AG09319 (cell line): ENCODE measurements at regions not wholly inside any gene's neighbourhood (a gene's known extent, or its start where the extent isn't known, plus 50 kb on each side); places are given as distances from the start of the nearest gene placed in this dataset.
A peak's percentile ranks its signal among the peaks of the same experiment; 100 is the strongest.
"Not testable (repeated sequence)": the region's sequence is repeated elsewhere in the genome, so short reads cannot be mapped to it uniquely, and the experiment has no call there.

Source experiments
- DNase-seq: peaks from one replicate; pipeline ENCODE4 v3.0.0-alpha.2; 2010; ENCODE audit warnings: low read depth; ENCODE audit errors: extremely low read depth
- CTCF ChIP-seq: IDR thresholded peaks from 2 replicates; pipeline ENCODE4 v1.5.1; 2011; ENCODE audit warnings: low read depth, mild to moderate bottlenecking, inconsistent platforms, low read length, moderate library complexity

DNA sequence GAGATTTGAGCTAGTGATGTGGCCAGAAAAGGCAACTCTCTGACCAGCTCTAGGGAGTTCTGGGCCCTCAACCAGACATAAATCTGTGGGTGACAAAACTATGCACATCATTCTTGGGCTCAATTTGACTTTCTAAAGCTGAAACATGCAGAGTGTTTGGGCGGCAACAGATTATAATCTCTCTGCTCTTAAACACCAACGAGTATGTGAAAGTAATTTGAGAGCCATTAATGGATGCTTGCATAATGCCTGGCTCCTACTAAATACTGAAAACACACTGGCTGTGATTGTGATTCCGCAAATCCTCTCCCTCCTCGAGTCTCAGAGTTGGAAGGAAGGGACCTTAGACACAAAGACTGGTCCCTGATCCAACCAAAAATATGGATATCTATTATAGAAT, 186.7 kb downstream of the UACA start:
- no peak for TF ChIP-seq CTCF
- DNase-seq, result no peak

DNA sequence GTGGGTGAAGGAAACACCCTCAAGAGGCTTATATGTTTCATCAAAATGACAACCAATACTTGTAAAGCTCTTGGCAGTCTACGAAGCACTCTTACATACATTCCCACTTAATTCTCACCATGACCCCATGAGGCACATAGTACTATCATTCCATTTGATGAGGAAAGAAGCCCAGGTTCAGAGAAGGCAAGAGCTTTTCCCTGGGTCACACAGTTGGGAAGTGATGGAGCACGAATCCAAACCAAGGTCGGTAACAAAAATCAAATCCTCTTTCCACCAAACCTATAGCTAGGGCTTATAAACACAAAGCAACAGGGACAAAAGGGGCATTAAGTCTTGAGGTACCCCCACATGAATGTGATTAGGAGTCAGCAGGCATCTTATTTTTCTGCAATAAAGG, 187.1 kb downstream of the UACA start:
- DNase-seq, result no peak
- no peak for TF ChIP-seq CTCF

DNA sequence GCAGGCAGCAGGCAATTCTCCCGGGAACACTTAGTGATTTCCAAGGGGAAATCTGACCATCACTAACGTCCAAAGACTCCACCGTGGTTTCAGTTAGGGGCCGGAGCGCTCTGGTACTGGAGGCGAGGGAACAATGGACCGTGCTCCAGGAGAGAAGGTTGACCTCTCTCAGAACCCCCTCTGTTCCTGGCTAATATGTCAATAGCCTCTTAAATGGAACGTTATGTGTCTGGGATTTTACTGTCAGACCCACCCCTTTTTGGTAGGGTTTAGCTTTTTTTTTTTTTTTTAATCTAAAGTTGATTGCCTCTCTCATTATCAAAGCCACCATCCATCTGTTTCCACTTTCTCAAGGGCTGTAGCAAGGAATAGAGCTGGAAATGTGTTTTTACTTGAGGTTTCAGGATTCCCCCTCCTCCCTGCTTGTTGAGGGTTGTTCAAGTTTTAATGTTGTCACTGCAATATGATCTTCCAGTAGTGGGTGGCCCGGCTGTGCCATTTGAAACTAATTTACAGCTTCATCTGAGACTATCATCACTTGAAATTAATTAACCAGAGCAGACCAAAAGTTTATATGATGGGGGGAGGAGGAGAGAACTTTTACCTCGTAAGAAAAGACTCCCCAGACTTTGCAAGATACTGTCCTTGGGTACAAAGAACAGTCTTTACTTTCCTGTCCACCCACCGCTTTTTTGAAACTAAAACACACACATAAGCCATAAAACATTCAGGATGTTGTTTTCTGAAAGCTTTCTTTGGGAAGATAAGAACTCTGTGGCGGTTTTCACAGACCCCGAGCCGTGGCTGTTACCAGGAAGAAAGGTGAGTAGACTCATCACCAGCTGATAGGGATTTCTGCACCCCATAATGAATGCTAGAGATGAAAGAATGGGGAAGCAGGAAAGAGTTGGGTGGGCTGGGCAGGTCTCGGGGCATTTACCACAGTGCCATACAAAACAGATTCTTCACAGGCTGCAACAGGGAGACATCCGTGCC, 187.8 kb downstream of the UACA start:
- peak; percentile 75 for DNase-seq
- no peak for TF ChIP-seq CTCF

GRCh38 chr15:70574325-70574724, 189.0 kb downstream of the UACA start:
- not testable (repeated sequence) for DNase-seq

- TF ChIP-seq CTCF, result no peak
- no peak for DNase-seq
Observed at GRCh38 chr15:70573121-70573850, 190.1 kb downstream of the UACA start.

DNA sequence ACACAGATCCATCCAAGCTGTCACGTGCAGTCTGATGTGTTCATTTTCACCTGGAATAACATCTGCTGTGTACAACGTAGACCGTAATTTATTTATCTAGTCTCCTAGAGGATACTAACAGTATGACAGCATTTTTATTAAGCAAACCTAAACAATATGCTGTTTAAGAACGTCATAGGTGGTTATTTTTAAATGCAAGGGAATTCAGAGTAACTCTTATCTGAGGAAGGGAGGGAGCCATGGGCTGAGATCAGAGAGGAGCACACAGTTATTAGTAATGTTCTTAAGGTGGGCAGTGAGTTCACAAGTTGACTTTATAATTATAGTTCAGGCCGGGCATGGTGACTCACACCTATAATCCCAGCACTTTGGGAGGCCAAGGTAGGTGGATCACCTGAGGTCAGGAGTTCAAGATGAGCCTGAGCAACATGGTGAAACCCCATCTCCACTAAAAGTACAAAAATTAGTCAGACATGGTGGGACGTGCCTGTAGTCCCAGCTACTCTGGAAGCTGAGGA, 193.6 kb downstream of the UACA start:
- no peak for TF ChIP-seq CTCF
- no peak for DNase-seq

- peak; percentile 72 for TF ChIP-seq CTCF
- DNase-seq, result peak; percentile 62
Observed at GRCh38 chr15:70569091-70569713, 194.2 kb downstream of the UACA start.
